H1 (cell line): ENCODE measurements at regions not wholly inside any gene's neighbourhood (a gene's known extent, or its start where the extent isn't known, plus 50 kb on each side); places are given as distances from the start of the nearest gene placed in this dataset.

Source experiments
- BACH1 ChIP-seq: IDR thresholded peaks from 2 replicates; pipeline ENCODE4 v1.6.1; 2012; ENCODE audit warnings: low read length, improper control_type of control experiment
- CHD7 ChIP-seq: fragments of 300-600 bp; sonication (generic); IDR thresholded peaks from 2 replicates; pipeline ENCODE4 v1.7.1; 2012; ENCODE audit warnings: low read length, moderate library complexity, mild to moderate bottlenecking, inconsistent platforms; ENCODE audit not compliant: insufficient replicate concordance
- GABPA ChIP-seq: IDR thresholded peaks from 2 replicates; pipeline ENCODE4 v1.6.1; 2011; ENCODE audit warnings: mild to moderate bottlenecking, low read length, moderate library complexity, borderline replicate concordance; ENCODE audit not compliant: insufficient read depth
- KDM5A ChIP-seq: fragments of 200-600 bp; IDR thresholded peaks from 2 replicates; pipeline ENCODE4 v1.7.1; 2012; ENCODE audit warnings: mild to moderate bottlenecking, low read length, inconsistent platforms, mixed read lengths
- NRF1 ChIP-seq: IDR thresholded peaks from 2 replicates; pipeline ENCODE4 v1.6.1; 2011; ENCODE audit warnings: mild to moderate bottlenecking, low read depth, low read length, improper control_type of control experiment
- RBBP5 ChIP-seq: IDR thresholded peaks from 2 replicates; pipeline ENCODE4 v1.7.1; 2012; ENCODE audit warnings: low read depth, mild to moderate bottlenecking, inconsistent platforms, low read length, moderate library complexity, borderline replicate concordance

- TF ChIP-seq CHD7, result no peak
- TF ChIP-seq KDM5A, result no peak
- TF ChIP-seq RBBP5, result no peak
- TF ChIP-seq BACH1, result no peak
- TF ChIP-seq GABPA, result no peak
- no peak for TF ChIP-seq NRF1
Measured at GRCh38 chrY:19124609-19125008, 351.1 kb upstream of the HSFY2 start (continued).
